SW 1271 (cell line): ENCODE measurements at regions not wholly inside any gene's neighbourhood (a gene's known extent, or its start where the extent isn't known, plus 50 kb on each side); places are given as distances from the start of the nearest gene placed in this dataset.
A peak's percentile ranks its signal among the peaks of the same experiment; 100 is the strongest.
"Not testable (repeated sequence)": the region's sequence is repeated elsewhere in the genome, so short reads cannot be mapped to it uniquely, and the experiment has no call there.

Experiments used
- DNase-seq, 2 experiments: peaks; one replicate each; lab custom pipeline; 2025; lab: John Stamatoyannopoulos, UW

DNA sequence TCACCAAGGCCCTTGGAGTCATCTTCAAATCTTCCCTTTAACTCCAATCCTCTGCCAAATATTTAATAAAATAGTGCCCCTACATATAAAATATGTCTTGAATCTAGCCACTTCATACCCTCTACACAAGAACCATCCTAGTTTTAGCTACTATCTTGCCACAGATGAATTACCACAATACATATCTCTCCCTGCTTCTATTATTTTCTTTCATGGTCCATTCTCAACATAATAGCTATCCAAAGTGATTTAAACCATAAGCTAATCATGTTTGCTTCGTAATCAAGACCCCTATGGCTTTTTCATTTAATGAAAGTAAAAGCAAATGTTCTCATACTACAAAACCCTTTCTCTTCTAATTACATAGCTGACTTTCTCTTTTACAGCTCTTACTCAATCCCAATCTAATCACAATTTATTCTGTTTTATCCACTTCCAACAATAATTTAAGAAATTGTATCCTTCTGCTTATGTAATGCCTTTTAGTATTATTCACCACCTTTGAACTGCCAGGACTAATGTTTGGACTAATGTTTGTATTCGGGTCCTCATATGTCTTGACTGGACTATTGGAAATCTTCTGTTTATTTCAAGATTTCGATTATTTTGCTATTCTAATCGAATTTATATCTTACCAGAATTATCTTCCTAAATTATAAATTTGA lies 412.0 kb downstream of the SLITRK1 start:
- no peak for DNase-seq

DNA sequence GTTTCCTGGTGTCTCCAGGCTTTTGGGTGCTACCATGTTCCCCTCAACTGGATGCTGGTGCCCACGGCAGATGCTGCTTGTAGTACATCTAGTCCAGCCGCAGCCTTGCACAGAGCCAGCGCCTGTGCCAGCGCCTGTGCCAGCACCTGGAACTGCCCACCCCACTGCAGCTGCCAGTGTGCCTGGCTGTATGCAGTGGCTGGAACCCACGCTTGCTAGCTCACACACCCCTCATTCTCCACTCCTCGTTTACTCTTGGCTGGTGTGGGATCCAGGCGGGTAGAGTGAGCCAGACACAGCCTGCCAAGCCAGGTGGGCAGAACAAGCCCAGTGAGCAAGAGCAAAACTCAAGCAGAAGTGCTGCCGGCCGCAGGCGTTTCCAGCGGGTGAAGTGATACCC lies 428.6 kb downstream of the SLITRK1 start:
- no peak for DNase-seq

DNA sequence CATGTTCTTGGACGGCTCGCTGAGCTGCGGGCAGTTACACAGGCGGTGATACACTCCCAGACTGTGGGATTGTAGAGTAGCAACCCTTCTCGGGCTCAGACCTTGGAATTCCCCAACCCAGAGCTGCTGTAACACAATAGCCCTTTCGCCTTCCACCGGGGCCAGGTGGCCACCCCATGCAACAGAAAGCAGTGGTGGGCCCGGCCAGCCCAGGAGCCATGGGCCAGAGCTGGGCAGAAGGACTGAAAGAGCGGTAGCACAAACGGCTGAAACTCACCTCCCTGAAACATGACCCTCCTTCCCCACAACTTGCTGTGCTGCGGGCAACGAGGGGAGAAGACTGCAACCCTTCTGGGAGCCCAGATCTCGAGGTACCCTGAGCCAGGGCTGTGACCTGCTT lies 429.0 kb downstream of the SLITRK1 start:
- no peak for DNase-seq

DNA sequence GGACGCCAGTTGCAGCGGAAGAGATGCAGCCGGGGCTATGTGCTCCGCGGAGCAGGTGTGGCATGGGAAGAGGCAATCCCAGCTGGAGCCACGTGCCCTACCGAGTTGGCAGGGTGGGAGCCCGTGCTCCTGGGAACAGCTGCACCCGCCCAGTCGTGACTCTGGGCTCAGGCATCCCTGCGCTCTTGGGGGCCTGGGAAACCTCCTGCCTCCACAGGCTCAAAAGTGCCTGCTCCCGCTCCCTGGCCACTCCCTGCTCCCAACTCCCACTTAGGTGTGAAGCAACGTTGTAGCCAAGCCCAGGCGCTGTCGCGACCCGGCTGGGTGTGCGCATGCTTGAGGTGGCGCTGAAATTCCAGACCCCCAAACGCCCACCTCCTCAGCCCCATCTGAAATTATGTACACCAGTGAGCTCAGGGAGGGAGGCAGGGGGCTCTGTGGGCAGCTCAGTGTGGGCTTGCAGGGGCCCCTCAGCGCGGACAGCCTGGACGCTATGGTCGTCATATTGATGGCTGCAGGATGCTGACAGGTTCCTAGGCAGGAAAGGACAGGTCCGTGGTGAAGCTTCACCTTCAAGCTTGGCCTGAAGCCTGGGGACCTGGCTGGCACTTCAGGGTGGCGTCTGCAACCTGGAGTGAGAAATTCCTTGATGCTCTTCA lies 429.9 kb downstream of the SLITRK1 start:
- no peak for DNase-seq

DNA sequence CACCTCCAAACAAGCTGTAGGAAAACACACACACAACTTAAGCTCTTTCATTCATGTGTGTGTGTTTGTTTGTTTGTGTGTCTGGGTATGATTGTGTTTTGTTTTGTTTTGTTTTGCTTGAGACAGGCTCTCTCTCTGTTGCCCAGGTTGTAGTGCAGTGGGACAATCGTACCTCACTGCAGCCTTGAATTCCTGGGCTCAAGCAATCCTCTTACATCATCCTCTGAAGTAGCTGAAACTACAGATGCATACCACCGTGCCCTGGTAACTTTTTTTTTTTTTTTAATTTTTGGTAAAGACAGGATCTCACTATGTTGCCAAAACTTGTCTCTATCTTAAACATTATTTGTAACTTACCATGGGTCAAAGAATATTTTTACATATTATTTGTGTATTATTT lies 431.7 kb downstream of the SLITRK1 start:
- no peak for DNase-seq

DNA sequence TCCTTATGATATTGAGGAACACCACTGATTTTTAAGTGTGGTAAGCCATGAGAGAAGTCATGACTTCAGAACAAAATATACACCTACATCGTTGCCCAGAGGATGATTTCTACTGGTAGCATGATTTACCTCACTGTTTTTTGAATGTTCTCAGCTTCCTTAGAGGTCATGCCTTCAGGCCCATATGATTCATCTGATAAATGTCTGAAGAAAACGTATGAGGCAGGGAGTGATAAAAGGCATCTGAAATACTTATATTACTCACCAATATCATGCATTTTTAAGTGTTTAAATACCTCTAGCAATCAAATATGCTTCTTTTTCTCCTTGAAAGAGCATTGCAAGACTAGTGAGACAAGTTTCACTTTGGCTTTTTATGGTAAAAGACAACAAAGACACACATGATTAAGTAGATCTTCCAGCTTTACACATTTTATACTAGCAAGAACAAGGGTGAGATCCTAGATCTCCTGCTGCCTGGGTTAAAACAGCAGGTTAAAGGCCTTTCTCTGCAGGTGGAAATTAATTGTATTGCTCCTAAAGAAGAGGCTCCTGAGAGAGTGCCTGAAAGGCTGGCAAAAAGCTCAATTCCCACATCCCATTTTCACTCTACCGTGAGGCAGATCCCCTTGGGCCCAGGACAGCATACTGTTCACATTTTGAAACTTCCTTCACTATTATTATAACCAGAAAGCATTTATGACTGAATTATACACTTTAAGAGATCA lies 432.4 kb downstream of the SLITRK1 start:
- DNase-seq, result peak in 1 of 2 experiments; percentile 28

DNA sequence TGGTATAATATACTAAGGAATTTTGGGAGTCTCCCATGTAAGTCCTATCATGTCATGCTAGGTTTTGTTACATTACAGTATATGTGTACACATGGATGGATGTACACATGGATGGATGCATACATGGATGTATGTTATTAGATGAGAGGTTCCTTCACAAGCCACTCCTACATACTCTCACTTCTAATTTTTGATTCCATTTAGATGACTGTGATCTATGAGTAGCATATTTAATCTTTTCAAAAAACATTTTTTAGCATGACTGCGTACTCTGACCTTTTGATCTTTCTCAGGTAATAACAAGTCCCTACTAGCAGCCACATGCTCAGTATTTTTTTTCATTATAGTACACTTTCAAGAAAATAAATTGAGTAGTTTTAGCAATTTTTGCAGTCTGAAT lies 441.8 kb downstream of the SLITRK1 start:
- DNase-seq, result no peak

DNA sequence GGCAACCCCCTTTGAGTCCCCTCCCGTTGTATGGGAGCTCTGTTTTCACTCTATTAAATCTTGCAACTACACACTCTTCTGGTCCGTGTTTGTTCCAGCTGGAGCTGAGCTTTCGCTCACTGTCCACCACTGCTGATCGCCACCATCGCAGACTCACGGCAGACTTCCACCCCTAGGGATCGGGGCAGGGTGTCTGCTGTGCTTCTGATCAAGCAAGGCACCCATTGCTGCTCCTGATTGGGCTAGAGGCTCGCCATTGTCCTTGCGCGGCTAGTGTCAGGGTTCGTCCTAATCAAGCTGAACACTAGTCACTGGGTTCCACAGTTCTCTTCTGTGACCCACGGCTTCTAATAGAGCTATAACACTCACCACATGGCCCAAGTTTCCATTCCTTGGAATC lies 442.8 kb downstream of the SLITRK1 start:
- DNase-seq, result not testable (repeated sequence)

DNA sequence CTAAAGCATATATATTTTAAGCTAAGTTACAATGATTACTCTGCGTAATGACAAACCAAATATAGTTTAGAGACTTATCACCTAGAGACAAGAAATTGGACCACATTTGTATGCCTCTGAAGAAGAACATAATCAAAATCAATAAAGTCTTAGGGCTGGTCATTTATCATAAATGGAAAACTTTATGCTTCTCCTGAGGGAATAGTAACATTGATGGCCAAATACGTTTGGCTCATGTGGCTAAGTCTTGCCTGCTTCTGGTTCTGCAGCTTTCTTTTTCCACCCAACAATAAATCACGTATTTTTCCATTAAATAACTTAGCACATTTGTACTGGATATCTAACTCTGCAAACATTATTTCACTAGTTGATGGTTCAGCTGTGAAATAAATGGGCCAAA lies 458.4 kb downstream of the SLITRK1 start:
- DNase-seq, result no peak

DNA sequence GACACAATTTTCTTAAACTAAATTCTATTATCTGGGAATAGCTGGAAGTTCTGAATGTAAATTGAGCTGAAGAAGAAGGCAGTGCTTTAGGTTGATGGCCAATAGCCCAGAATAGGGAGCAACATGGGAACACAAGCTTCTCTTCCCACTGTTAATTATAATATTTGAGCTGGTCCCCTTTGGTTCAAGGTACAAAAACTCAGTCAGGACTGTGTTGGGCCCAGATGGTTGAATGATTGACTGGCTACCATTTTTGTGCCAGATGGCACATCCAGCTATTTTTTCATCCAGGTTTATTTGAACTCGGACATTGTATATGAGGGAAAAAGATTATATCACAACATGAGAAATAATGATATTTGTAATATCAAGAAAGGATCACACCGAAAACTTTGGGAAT lies 458.9 kb downstream of the SLITRK1 start:
- no peak for DNase-seq

DNA sequence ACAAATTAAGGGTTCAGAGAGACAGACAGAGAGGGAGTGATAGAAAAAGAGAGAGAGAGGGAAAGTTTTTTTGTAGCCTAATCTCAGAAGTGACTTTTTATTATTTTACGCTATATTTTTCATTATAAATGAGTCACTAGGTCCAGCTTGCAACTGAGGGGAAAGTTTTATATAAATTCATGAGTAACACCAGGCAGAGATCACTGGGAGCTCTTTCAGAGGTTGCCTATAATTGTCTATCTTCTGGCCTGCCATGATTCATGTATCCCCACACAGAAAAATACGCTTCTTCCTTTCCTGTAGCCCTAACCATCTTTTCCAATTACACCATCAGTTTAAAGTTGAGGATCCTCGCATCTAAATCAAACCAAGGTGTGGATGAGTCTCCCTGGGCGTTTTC lies 467.9 kb downstream of the SLITRK1 start:
- no peak for DNase-seq

DNA sequence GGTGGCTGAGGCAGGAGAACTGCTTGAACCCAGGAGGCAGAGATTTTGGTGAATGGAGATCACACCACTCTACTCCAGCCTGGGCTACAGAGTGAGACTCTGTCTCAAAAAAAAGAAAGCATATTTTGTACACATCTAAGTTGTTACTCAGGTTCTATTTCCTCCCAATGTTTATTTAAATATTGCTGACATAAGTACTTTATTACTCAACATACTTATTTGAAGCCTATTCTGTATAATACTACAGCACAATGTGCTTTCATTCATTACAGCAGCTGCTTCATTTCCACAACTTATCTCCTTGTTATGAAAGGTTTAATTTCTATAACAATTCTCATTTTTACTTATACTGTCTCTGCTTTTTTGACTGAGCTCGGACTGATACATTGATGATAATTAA lies 495.7 kb downstream of the SLITRK1 start:
- DNase-seq, result no peak

DNA sequence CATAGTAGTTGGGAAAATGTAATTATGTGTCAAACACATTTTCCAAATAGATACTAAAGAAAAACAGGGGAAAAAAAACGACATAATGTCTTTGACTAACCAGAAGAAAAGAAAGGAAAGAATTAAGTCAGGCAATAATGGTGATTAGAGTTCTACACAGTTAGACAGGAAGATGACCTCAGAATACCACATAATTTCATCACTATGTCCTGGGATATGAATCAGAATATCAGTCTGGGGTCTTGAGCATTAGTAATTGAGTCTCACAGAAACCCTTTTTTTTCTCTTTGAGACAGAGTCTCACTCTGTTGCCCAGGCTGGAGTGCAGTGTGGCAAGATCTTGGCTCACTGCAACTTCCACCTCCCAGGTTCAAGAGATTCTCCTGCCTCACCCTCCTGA lies 503.4 kb downstream of the SLITRK1 start:
- DNase-seq, result no peak

DNA sequence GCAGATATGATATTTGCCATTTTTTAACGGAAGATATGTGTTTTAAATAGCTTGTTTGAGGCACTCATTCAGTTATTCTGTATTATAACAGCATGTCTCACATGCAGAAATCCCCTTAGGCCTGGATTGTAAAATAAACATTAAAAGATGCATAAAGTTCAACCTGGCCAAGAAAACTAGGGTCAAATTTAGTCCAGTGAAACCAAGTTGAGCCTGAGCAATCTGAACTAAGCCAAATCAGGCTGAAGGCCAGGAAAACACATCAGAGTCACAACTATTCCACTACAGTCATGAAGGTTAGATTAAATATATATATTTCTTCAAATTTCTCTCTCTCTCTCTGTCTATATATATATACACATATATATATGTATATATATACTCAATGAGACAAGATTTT lies 504.8 kb downstream of the SLITRK1 start:
- DNase-seq, result no peak

DNA sequence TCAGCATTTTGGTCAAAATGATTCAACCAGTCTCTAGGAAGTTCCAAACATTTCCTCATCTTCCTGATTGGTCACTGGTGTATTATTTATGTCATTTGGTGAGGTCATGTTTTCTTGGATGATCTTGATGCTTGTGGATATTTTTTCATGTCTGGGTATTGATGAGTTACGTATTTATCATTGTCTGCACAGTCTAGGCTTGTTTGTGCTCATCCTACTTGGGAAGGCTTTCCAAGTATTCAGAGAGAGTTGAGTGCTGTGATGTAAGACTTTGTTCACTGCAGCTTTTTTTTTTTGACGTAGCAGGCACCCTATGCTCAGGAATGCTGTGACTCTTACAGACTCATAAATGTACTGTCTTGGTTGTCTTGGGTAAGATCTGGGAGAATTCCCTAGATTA lies 509.5 kb downstream of the SLITRK1 start:
- no peak for DNase-seq

DNA sequence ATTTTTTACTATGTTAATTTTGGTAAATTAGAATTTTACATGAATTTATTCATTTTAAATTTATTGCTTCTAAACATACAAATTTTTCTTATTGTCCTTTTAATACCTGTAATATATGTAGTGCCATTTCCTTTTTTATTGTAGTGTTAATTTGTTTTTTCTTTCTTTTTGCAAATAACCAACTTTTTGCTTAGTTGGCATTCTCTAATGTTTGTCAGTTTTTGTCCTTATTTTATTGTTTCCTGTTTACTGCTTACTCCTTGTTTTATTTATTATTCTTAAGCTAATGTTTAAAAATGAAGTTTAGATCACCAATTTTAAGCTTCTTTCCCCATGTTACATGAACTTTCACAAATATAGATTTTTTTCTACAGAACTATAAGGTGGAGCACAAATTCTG lies 516.6 kb downstream of the SLITRK1 start:
- DNase-seq, result no peak

DNA sequence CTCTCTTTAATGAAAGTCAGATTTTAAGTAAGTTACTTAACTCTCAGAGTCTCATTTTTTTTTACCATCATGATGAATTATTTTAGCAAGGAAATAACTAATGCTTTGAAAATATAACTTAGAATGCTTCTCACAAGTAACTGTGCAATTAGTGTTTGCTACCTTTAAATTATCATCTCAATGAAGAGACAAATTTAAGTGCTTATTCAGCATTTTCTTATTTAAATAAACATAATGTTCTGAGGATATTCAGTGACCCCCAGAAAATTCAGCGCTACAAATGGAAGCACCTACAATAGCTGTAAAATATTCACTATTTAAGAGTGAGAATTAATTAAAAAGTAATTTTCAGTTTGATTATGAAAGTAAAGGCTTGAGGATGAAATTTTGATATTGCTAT lies 527.2 kb downstream of the SLITRK1 start:
- DNase-seq, result no peak

DNA sequence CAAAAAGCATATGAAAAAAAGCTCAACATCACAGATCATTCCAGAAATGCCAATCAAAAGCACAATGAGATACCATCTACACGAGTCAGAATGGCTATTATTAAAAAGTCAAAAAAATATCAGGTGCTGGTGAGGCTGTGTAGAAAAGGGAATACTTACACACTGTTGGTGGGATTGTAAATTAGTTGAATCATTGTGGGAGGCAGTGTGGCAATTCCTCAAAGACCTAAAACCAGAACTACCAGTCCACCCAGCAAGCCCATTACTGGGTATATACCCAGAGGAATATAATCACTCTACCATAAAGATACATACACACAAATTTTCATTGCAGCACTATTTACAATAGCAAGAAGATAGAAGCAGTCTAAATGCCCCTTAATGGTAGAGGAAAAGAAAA lies 529.9 kb downstream of the SLITRK1 start:
- DNase-seq, result no peak

DNA sequence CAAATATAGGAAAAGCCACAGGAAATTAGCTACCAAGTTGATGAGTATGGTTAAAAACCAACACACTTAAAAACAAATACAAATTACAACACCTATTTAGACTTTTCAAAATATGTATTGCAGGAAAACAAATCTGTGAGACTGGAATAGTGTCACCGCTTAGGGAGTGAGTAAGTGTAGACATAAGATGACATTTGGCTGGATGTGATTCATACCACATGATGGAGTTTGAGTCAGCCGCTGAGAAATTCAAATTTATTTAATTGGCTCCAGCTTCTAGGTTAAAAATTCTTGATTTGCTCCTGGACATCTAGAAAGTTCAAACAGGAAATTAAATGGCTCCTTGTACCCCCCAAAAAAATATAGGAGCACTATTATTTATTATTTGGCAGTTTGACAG lies 531.7 kb downstream of the SLITRK1 start:
- DNase-seq, result no peak

DNA sequence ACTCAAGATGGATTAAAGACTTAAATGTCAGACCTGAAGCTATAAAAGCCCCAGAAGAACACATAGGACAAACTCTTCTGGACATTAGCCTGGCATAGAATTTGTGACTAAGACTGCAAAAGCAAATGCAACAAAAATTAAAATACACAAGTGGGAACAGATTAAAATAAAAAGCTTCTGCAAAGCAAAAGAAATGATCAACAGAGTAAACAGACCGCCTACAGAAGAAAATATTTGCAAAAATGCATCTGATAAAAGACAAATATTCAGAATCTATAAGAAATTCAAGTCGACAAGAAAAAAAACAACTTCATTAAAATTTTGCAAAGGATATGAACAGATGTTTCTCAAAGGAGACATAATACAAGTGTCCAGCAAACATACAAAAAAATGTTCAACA lies 537.8 kb downstream of the SLITRK1 start:
- DNase-seq, result no peak

DNA sequence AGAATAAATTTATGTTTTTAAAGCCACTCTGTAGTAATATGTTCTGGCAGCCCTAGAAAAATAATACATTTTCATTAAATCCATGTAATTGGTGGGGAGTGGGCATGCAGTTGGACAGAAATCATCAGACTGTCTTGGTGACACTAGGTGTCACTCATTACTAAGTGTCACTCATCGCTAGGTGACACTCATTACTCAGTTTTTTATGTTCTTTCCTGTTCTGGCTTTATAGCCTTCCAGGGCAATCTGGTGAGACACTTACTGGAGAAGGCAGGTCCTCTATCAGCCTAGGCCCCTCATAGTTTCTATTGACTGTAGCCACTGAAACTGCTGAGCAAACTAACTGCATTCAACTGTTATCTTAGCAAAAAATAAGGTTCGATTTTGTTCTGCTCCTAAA lies 542.1 kb downstream of the SLITRK1 start:
- no peak for DNase-seq

DNA sequence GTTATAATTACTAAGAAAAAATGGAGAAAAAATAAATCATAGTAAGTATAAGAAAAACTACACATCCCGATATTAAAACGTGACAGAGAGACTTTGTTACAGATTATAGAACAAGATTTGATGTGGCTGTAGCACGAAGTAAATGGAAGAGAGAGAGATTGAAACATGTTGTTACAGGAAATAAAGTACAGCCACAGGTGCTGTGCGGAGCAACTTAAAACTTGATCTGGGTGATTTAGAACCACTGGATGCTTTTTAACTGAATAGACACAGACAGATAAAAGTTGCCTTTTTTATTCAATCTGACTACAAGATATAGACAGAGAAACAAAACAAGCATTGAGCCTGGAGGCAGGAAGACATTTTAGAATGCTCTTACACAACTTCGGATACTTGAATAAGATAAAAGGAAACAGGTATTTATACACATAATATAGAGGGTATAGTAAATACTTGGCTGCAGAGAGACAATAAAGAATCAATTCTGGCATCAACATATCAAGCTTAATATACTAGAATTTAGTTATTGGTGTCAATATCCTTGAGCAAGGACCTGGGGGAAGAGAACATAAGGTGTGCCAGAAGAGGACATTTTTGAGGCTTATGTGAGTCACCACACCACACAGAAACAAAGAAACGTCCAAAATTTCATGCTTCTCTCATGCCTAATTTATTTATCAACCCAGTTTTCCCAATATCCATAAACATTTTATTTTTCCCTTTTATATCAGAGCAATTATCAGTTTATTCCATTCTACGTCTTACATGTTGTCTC lies 548.5 kb downstream of the SLITRK1 start:
- no peak for DNase-seq

DNA sequence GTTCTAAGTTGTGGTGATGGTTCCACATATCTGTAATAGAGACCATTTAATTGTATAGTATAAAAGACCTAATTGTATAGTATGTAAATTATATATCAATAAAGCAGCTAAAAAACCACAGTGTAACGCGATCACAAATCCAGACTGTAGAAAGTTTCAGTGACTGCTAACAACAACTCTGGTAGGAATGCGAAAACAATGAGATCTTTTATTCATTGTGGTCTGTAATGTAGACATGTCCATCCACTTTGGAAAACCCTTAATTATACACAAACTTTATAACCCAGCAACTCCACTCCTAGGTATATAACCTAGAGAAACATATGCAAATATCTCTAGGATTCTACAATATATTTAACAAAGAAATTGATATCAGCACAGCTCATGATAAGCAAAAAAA lies 549.5 kb downstream of the SLITRK1 start:
- no peak for DNase-seq
